GM12891 (cell line): ENCODE measurements at regions not wholly inside any gene's neighbourhood (a gene's known extent, or its start where the extent isn't known, plus 50 kb on each side); places are given as distances from the start of the nearest gene placed in this dataset.
"Not testable (repeated sequence)": the region's sequence is repeated elsewhere in the genome, so short reads cannot be mapped to it uniquely, and the experiment has no call there.

Experiments used
- DNase-seq: peaks from one replicate; pipeline ENCODE4 v3.0.0; 2011; ENCODE audit warnings: low spot score; ENCODE audit not compliant: insufficient read length
- FAIRE-seq: peaks from 2 replicates; lab custom pipeline; 2011; peaks lifted over from hg19 to GRCh38; lab: Jason Lieb, UNC
- PAX5 ChIP-seq: IDR thresholded peaks from 2 replicates; pipeline ENCODE4 v1.6.1; 2011; ENCODE audit warnings: low read length, moderate library complexity, mild to moderate bottlenecking; ENCODE audit not compliant: insufficient read depth, severe bottlenecking
- POLR2A ChIP-seq: IDR thresholded peaks from 2 replicates; pipeline ENCODE4 v1.6.1; 2011; ENCODE audit warnings: low read depth, low read length, control low read depth
- POLR2AphosphoS5 ChIP-seq: IDR thresholded peaks from 2 replicates; pipeline ENCODE4 v1.6.1; 2011; ENCODE audit warnings: low read depth, low read length, control low read depth
- POU2F2 ChIP-seq: IDR thresholded peaks from 2 replicates; pipeline ENCODE4 v1.6.1; 2011; ENCODE audit warnings: low read depth, mild to moderate bottlenecking, control low read depth, low read length, moderate library complexity
- SPI1 ChIP-seq: IDR thresholded peaks from 2 replicates; pipeline ENCODE4 v1.6.1; 2011; ENCODE audit warnings: low read depth, low read length, control low read depth
- TAF1 ChIP-seq: IDR thresholded peaks from 2 replicates; pipeline ENCODE4 v1.6.1; 2011; ENCODE audit warnings: low read depth, low read length, control low read depth

- DNase-seq (no peak), FAIRE-seq (no peak)
- no peak for TF ChIP-seq PAX5
- TF ChIP-seq POU2F2, result no peak
- TF ChIP-seq TAF1, result no peak
- TF ChIP-seq POLR2AphosphoS5, result no peak
- no peak for TF ChIP-seq SPI1
- no peak for TF ChIP-seq POLR2A
Measured at GRCh38 chr12:33721561-33721960, 281.9 kb upstream of the SYT10 start.

DNA sequence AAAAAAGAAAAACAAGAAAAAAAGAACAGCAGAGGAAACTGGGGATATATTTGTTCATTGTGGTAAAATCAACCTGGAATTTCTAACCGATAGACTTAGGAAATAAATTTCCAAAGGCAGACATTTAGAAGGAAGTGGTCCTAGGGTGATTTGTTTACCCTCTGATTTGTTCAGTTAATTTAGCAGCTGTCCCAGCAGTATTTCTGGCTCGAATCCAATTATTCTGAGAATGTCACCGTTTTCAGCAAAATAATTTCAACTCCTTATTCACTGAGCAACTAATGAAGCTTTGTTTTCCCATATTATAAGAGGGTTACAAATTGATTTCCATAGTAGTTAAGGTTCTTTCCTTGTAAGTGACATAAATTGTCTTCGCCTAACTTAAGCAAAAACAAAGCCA, 285.2 kb upstream of the SYT10 start:
- DNase-seq (no peak), FAIRE-seq (no peak)
- TF ChIP-seq PAX5 (no peak), SPI1 (no peak), POU2F2 (no peak), POLR2AphosphoS5 (no peak), TAF1 (no peak), POLR2A (no peak)

- no peak for TF ChIP-seq TAF1
- no peak for TF ChIP-seq POLR2AphosphoS5
- no peak for TF ChIP-seq PAX5
- no peak for TF ChIP-seq POLR2A
- no peak for TF ChIP-seq SPI1
- TF ChIP-seq POU2F2, result no peak
- FAIRE-seq (no peak), DNase-seq (no peak)
Measured at GRCh38 chr12:33734871-33735270, 287.4 kb upstream of the ALG10 start.

- no peak for TF ChIP-seq PAX5
- TF ChIP-seq SPI1, result no peak
- TF ChIP-seq TAF1, result no peak
- TF ChIP-seq POU2F2, result no peak
- TF ChIP-seq POLR2AphosphoS5, result no peak
- TF ChIP-seq POLR2A, result no peak
- DNase-seq (no peak), FAIRE-seq (no peak)
Measured at GRCh38 chr12:33752854-33753253, 269.4 kb upstream of the ALG10 start.

DNA sequence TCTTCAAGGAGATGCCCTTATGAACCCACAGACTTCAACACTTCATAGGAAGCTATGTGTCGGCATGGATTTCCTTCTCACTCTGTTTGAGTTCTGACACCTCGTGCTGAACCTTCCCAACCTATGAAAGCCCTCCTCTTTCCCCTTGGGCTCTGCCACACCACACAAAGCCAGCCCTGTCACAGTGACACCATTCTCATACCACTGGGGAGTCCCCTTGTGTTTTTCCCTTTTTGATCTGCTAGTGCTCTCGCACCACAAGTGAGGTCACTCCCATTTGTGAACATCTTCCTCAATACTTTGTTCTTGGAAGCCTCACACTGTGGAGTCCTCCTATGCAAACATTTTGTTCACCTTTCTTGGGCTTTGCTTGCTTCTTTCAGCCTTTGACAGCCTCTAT, 264.6 kb upstream of the ALG10 start:
- DNase-seq (no peak), FAIRE-seq (no peak)
- TF ChIP-seq TAF1 (no peak), SPI1 (no peak), POLR2A (no peak), POLR2AphosphoS5 (no peak), PAX5 (no peak), POU2F2 (no peak)

DNA sequence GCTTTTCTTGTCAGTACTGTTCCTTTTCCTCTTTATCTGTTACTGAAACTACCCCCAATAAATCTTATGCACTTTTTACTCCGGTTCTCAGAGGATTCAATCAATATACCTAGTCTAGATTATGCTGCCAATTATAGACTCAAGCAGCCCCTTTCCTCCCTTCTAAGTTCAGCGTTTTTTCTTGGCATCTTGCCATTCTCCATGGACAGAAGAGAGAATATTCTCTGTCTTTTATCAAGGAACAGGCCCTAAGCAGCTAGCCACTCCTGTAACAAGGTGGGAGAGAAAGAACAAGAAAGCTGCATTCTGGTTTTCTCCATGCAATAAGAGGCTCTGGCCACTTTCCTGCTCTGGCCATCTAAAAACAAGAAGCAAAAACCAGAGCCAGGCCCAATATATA, 263.0 kb upstream of the ALG10 start:
- FAIRE-seq, result no peak
- TF ChIP-seq POLR2A (no peak), POU2F2 (no peak), POLR2AphosphoS5 (no peak), TAF1 (no peak), SPI1 (no peak), PAX5 (no peak)
- no peak for DNase-seq

DNA sequence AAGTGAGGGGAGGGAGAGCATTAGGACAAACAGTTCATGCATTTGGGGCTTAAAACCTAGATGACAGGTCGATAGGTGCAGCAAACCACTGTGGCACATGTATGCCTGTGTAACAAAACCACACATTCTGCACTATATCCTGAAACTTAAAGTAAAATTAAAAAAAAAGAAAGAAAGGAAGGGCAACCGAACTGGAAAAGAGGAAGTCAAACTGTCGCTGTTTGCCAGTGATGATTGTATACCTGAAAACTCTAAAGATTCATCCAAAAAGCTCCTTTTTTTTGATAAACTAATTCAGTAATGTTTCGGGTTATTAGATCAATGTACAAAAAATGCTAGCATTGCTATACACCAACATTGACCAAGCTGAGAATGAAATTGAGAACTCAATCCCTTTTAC, 259.0 kb upstream of the ALG10 start:
- DNase-seq (no peak), FAIRE-seq (no peak)
- no peak for TF ChIP-seq PAX5
- no peak for TF ChIP-seq POLR2A
- no peak for TF ChIP-seq POLR2AphosphoS5
- no peak for TF ChIP-seq TAF1
- peak; percentile 20; the same call in 1 of the 2 replicates for TF ChIP-seq SPI1
- no peak for TF ChIP-seq POU2F2

DNA sequence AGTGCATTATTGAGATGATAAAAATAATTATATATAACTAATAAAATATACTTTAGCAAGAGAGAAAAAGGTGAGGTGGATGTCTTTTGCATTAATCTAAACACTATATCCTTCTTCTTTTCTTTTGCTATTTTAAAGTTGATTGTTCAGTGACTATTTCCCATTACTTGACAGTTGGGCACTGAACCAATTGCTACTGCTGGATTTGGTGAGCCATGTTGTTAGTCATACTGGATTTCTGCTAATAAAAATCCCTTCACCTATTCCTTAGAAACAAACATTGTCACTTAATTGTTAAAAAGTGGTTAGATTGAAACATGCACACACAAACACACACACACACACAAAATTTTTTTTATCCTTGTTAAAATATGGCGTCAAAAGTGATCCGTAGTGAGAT, 251.6 kb upstream of the ALG10 start:
- DNase-seq (no peak), FAIRE-seq (no peak)
- TF ChIP-seq POU2F2 (no peak), SPI1 (no peak), POLR2A (no peak), TAF1 (no peak), POLR2AphosphoS5 (no peak), PAX5 (no peak)

- TF ChIP-seq POLR2A (no peak), POLR2AphosphoS5 (no peak), POU2F2 (no peak), TAF1 (no peak), PAX5 (no peak), SPI1 (no peak)
- no peak for FAIRE-seq
- no peak for DNase-seq
Measured at GRCh38 chr12:33771889-33772288, 250.4 kb upstream of the ALG10 start.

- DNase-seq, result not testable (repeated sequence)
Measured at GRCh38 chr12:33773091-33773490, 249.2 kb upstream of the ALG10 start.

More at GRCh38 chr12:33773091-33773490, 249.2 kb upstream of the ALG10 start:
- FAIRE-seq, result not testable (repeated sequence)
